Gastrocnemius medialis (tissue), 4 donors: ENCODE measurements at regions not wholly inside any gene's neighbourhood (a gene's known extent, or its start where the extent isn't known, plus 50 kb on each side); places are given as distances from the start of the nearest gene placed in this dataset.

ENCODE experiments used
- POLR2A ChIP-seq, 2 donors: fragments of 450-650 bp; IDR thresholded peaks; one replicate each; pipeline ENCODE4 v1.6.1; 2017; ENCODE audit warnings: antibody characterized with exemption in 2 of 2, mild to moderate bottlenecking in 2 of 2, moderate library complexity in 2 of 2
- TF ChIP-seq, protein P1 (sequence below), 5 experiments: fragments of 450-650 bp in 3 of 5; fragments of 200-600 bp in 2 of 5; sonication (generic) in 2 of 5; IDR thresholded peaks in 4 of 5; conservative IDR thresholded peaks in 1 of 5; 1 replicate in 4 of 5; 2 replicates in 1 of 5; pipeline ENCODE4 v1.5.1; 2016 to 2019; ENCODE audit warnings: antibody characterized with exemption in 5 of 5, mild to moderate bottlenecking in 3 of 5, moderate library complexity in 3 of 5

- TF ChIP-seq, protein P1, sequence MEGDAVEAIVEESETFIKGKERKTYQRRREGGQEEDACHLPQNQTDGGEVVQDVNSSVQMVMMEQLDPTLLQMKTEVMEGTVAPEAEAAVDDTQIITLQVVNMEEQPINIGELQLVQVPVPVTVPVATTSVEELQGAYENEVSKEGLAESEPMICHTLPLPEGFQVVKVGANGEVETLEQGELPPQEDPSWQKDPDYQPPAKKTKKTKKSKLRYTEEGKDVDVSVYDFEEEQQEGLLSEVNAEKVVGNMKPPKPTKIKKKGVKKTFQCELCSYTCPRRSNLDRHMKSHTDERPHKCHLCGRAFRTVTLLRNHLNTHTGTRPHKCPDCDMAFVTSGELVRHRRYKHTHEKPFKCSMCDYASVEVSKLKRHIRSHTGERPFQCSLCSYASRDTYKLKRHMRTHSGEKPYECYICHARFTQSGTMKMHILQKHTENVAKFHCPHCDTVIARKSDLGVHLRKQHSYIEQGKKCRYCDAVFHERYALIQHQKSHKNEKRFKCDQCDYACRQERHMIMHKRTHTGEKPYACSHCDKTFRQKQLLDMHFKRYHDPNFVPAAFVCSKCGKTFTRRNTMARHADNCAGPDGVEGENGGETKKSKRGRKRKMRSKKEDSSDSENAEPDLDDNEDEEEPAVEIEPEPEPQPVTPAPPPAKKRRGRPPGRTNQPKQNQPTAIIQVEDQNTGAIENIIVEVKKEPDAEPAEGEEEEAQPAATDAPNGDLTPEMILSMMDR (IDR thresholded peaks at IDR 0.05 in 4 of 5, conservative IDR thresholded peaks at IDR 0.05 in 1 of 5), result no peak
- no peak for TF ChIP-seq POLR2A (IDR thresholded peaks at IDR 0.05)
Observed at GRCh38 chr1:67514300-67514699, 84.1 kb upstream of the SERBP1 start.
